NOMO-1 (cell line): ENCODE measurements at regions not wholly inside any gene's neighbourhood (a gene's known extent, or its start where the extent isn't known, plus 50 kb on each side); places are given as distances from the start of the nearest gene placed in this dataset.

Source experiments
- DNase-seq, 2 experiments: peaks; one replicate each; lab custom pipeline; 2025; ENCODE audit not compliant: unreplicated experiment in 2 of 2; lab: John Stamatoyannopoulos, UW

- no peak for DNase-seq
Observed at GRCh38 chr2:183283209-183283608, 159.0 kb downstream of the NUP35 start.

- DNase-seq: no peak
Observed at GRCh38 chr2:183284606-183285005, 160.4 kb downstream of the NUP35 start.

DNA sequence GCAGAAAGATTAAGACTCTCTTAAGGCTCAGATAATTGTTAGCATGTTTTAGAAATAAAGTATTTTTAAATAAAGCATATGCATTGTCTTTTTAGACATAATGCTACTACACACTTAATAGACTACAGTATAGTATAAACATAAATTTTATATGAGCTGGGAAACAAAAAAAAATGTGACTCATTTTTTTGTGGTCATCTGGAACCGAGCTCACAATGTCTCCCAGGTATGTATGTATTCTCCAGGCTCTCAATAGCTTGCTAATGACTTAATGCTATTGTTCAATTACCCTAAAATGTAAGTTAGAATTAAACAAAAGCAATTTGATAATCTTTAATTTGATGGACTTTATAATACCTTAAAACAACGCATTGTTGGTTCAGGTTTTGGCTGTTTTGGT, 167.2 kb downstream of the NUP35 start:
- no peak for DNase-seq

DNA sequence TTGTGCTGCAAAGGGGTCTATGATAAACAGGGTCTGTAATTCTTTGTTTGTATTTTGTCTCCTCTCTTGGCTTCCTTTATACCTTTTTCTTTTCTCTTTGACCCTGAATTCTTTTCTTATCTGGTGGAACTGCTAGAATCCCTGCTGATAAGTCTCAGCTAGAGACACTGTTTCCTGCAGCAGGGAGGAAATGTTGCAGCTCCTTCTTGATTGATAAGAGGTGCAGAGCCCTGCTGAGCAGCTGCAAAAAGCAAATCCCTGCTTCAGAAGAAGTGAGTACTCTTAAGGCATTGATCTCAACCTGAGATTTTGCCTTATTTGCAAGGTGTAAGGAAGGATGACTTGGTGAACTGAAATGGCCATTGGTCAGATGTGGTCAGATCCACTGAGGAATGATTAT, 167.8 kb downstream of the NUP35 start:
- no peak for DNase-seq

- DNase-seq: no peak
Observed at GRCh38 chr2:183339311-183339710, 215.1 kb downstream of the NUP35 start.

DNA sequence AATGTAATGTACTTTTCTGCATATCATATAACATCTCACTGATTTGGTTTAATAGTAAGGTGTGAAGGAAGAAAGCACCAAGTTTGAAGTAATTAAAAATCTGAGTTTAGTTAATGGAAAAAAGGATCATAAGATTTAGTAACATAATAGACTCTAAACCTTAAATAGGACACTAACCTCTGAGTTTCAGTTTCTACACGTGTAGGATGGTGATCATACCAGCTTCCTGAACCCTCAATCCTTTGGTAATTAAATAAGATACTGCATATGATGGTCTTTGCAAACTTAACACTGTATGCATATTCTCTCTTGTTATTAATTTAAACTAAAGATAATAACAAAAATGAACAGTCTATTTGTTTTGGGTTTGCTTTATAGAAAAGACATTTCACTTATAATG, 216.8 kb downstream of the NUP35 start:
- DNase-seq: no peak

- DNase-seq: no peak
Observed at GRCh38 chr2:183347969-183348368, 223.7 kb downstream of the NUP35 start.

- no peak for DNase-seq
Observed at GRCh38 chr2:183348492-183348891, 224.2 kb downstream of the NUP35 start.

GRCh38 chr2:183349091-183349490, 224.8 kb downstream of the NUP35 start:
- DNase-seq: no peak

DNA sequence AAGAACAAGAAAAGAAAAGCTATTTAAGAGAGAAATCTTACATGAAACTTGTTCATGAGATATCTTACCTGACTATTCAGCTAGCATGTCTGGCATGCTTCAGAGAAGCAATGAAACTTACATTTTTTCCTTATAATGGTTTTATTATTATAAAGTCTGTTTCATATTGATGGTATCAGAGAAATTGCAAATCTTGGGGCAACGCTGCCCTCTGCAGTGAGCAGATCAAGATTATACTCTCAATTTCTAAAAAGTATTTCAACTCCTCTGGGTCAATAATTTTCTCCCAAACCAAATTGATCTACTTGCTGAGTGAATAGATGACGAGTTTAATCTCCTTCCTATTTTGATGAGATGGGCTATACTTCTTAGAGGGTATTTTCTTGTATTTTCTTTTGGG, 235.6 kb downstream of the NUP35 start:
- DNase-seq: no peak

DNA sequence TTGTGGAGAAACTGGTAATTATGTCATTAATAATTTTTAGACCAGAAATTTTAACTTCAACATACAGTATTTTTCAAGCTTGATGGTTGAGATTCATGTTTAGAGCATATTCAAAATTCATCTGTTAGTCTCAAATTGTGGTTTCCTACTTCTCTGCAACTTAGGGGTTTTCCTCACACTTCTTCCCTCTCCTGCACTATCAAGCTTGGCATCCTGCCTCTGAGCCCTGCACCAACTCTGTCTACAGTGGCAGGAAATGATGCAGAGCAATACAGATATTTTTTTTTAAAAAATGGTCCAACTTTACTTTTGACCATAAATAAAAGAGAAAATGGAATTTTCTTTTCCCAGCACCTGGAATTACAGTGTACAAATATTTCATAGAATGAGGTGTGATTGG, 247.3 kb downstream of the NUP35 start:
- DNase-seq: no peak

DNA sequence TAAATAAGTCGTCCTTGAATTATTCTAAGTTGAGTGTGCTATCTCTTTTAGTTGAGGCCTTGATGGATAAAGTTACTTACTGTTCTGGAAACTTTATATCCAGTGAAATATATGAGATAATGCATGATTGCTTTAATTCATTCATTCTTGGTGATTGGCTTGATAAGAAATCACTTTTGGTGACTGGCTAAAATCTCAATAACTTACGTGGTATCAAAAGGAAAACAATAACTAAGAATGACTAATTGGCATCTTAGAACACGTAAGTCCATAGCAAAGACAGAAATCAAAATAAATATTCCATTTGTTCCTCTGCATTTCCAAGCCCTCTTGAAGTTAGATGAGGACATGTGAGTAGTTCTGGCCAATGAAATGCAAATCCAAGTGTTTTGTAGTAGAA, 251.6 kb downstream of the NUP35 start:
- no peak for DNase-seq

DNA sequence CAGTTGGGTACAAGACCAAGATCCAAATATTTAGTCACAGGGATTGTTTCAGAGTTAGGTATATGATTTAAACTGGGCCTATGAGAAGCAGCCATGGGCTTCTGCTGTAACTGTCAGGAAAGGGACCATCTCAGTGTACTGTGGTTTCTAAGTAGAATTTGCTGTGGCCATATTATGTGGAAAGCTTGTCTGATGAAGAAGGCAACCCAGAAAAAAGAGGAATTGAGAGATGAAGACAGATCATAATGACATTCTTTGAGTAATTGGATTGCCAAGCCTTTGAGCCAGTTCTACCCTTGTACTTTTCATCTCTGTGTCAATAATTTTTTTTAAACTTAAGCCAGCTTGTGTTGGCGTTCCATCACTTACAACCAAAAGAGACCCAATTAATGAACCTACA, 259.6 kb downstream of the NUP35 start:
- peak in 1 of 2 experiments; percentile 9 for DNase-seq

DNA sequence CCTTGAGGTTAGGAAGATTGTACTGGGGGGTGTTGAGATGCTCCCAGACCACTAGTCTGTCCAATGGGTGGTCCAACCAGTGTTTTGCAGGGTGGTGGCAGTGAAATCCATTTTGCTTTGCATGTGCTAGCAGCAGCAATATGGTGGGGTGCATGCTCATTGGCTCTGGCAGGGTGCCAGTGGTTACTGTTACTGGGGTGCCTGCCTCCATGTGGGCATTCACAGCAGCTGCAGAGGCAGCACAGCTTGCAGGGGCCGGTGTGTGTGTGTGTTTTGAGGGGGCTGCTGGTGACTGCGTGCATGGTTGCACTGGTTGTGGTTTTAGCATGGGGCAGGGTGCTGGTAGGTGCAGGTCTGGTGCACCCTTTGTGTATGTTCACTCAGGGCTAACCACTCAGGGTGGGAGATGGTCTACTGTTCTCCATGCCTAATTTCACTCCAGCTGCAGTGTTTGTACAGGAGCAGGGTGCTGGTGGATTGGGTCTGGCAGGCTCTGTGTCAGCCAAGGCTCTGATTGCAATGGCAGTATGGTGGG, 265.4 kb downstream of the NUP35 start:
- no peak for DNase-seq

DNA sequence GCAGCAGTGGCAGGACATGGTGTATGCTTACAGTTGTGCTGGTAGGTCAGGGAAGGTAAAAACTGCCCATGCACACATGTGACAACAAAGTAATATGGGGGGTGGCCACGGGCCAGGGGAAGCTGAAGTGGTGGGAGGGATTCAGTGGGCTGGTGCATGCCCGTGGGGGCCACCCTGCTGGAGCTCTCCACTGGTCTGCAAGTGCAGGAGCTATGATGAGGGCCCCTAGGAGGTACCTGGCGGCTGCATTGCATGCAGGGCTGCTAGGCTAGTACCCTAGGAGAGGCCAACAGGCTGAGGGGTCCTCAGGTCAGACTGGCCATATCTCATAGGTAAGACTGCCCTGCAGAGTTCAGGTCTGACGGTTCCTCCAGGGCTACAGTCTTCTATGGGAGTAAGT, 265.9 kb downstream of the NUP35 start:
- no peak for DNase-seq

DNA sequence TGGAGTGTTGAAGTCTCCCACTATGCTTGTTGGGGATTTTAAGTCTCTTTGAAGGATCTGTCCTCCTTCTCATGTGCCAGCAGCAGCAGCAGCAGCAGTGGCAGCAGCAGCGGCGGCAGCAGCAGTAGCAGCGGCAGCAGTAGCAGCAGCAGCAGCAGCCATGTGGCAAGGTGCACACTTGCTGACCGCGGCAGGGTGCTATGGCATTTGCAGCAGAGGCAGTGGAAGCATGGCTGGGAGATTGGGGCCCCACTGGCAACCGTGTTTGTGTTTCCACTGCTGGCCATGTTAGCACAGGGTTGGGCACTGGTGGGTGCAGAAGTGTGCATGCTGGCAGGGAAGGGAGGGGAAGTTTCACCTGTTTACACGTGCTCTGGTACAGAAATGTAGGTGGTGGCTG, 280.1 kb downstream of the NUP35 start:
- DNase-seq: no peak

- no peak for DNase-seq
Observed at GRCh38 chr2:183408562-183408961, 284.3 kb downstream of the NUP35 start.

- no peak for DNase-seq
Observed at GRCh38 chr2:183409662-183410061, 285.4 kb downstream of the NUP35 start.

- no peak for DNase-seq
Observed at GRCh38 chr2:183416753-183417152, 292.5 kb downstream of the NUP35 start.

GRCh38 chr2:183426825-183427224, 302.6 kb downstream of the NUP35 start:
- no peak for DNase-seq

- DNase-seq: no peak
Observed at GRCh38 chr2:183427558-183427957, 303.3 kb downstream of the NUP35 start.

DNA sequence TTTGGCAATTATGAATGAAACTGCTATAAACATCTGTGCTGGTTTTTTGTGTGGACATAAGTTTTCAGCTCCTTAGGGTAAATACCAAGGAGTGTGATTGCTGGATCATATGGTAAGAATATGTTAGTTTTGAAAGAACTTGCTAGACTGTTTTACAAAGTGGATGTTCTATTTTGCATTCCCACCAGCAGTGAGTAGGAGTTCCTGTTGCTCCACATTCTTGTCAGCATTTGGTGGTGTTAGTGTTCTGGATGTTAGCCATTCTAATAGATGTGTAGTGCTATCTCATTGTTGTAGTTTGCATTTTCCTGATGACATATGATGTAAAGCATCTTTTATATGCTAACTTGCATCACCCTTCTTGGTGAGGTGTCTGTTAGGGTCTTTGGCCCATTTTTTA, 304.6 kb downstream of the NUP35 start:
- no peak for DNase-seq

GRCh38 chr2:183438541-183438940, 314.3 kb downstream of the NUP35 start:
- DNase-seq: no peak

DNA sequence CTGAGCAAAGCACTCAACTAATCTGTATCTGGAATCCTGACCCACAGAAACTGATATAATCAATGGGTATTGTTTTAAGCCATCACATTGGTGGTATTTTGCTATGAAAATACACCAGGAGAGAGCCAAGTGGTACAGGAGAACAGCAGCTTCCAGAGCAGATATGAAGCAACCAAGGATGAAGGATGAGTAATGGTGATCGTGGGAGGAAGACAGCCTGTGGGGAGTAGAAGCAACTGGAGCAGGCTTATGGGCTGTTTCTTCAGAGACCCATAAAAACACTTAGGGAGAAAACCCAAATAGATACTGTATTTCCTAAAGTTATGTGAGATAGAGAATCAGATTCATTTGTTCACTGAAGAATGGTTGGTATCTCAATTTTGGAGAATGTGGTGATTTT, 330.8 kb downstream of the NUP35 start:
- no peak for DNase-seq
